Esophagus squamous epithelium (tissue), 5 donors: ENCODE measurements at regions not wholly inside any gene's neighbourhood (a gene's known extent, or its start where the extent isn't known, plus 50 kb on each side); places are given as distances from the start of the nearest gene placed in this dataset.

Source experiments
- DNase-seq: peaks from one replicate; lab custom pipeline; 2025; lab: John Stamatoyannopoulos, UW
- H3K27ac ChIP-seq, 4 donors: fragments of 200-600 bp; sonication (generic); one replicate each; pipeline ENCODE4 v1.5.1; 2016 to 2019; ENCODE audit warnings: mild to moderate bottlenecking in 1 of 4
- H3K27me3 ChIP-seq, 4 donors: fragments of 200-600 bp; sonication (generic); 1 replicate in 3 of 4; 2 replicates in 1 of 4; pipeline versions ENCODE4 v1.5.1 to v1.6.0; 2017 to 2021; ENCODE audit warnings: antibody characterized with exemption in 1 of 4
- H3K36me3 ChIP-seq, 3 donors: fragments of 200-600 bp; sonication (generic); one replicate each; pipeline ENCODE4 v1.5.1; 2016 to 2019
- H3K4me1 ChIP-seq, 3 donors: fragments of 200-600 bp; sonication (generic); one replicate each; pipeline ENCODE4 v1.5.1; 2017 to 2019
- H3K4me3 ChIP-seq, 4 donors: fragments of 200-600 bp; sonication (generic); 1 replicate in 3 of 4; 2 replicates in 1 of 4; pipeline ENCODE4 v1.5.1; 2016 to 2019; ENCODE audit warnings: mild to moderate bottlenecking in 2 of 4, moderate library complexity in 1 of 4
- H3K9me3 ChIP-seq, 3 donors: fragments of 200-600 bp; sonication (generic); one replicate each; pipeline ENCODE4 v1.5.1; 2016 to 2019
- CTCF ChIP-seq, 6 experiments: fragments of 450-650 bp in 4 of 6; fragments of 200-600 bp in 2 of 6; sonication (generic) in 2 of 6; IDR thresholded peaks; one replicate each; pipeline ENCODE4 v1.5.1; 2016 to 2019; ENCODE audit warnings: antibody characterized with exemption in 6 of 6, mild to moderate bottlenecking in 4 of 6, moderate library complexity in 4 of 6
- POLR2A ChIP-seq, 4 donors: fragments of 450-650 bp; IDR thresholded peaks; one replicate each; pipeline ENCODE4 v1.6.1; 2017; ENCODE audit warnings: antibody characterized with exemption in 4 of 4, mild to moderate bottlenecking in 4 of 4, moderate library complexity in 3 of 4
- WGBS, 2 donors: methylation state at CpG; one replicate each; pipeline ENCODE4 v1.1.5; 2018; 5-methylcytosine and 5-hydroxymethylcytosine counted together
- intact Hi-C: fragments of 100-400 bp; cut with DNase I; formaldehyde crosslinking; loops from one replicate; pipeline ENCODE4 v1.15.0; 2022
- donor health status: DM: yes; HTN: yes; CAD: no.

DNA sequence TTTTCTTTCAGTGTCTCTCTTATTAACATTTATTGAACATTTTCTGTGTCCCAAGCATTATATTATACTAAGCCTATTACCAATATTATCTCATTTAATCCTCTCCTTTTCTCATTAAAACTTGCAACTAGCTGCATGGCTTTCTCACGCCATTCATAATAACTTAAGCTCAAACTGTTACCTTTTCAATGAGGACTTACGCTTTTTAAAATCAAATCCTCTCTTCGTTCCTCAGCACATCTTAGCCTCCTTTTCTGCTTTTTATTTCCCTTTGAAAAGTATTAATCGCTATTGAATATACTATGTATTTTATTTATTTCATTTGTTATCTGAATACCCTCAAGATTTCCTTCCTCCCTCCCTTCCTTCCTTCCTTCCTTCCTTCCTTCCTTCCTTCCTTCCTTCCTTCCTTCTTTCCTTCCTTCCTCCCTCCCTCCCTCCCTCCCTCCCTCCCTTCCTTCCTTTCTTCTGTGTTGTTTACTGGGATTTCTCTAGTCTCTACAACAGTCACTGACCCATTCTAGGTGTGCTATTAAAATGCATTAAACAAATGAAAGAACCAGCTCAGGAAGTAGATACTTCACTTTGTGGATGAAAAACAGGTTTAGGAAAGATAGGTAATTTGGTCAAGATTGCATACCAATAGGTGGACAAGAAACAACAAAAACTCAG, 294.1 kb upstream of the TUT7 start:
- Histone ChIP-seq H3K9me3 (no peaks in the 10 kb centered on the region), H3K4me1 (no peaks in the 10 kb centered on the region), H3K27me3 (peaks cover 0 to 22% (median 0%) of the 10 kb centered on the region in 4 donors), H3K36me3 (no peaks in the 10 kb centered on the region), H3K27ac (no peak overlapping the region), H3K4me3 (no peak overlapping the region)
- no peak for DNase-seq
- no peak for TF ChIP-seq POLR2A (IDR thresholded peaks at IDR 0.05)
- TF ChIP-seq CTCF (IDR thresholded peaks at IDR 0.05): no peak
- WGBS, 2 donors: 90 to 99% methylated on average over 4 of the region's 4 CpGs
- intact Hi-C loops: no loop called here

DNA sequence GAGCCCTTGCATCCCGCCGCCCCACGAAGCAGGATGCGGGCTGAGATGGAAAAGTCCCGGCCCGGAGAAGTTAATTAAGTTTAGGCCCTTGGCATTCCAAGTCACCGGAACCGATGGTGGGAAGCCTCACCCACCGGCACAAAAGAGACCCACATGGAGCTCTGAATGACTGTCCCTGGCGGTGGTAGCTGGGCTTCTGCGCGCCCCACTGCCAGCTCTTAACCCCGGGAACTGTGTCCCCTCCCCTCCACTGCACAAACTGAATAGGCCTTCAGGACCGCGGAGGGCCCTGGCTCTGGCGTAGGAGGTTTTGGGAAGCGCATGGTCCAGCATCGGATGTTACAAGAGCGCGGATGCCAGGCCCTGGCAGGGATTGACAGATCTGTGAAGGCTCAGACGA, 291.1 kb upstream of the TUT7 start:
- intact Hi-C loops: no loop called here
- peaks cover 0 to 37% (median 0%) of the 10 kb centered on the region in 4 donors for H3K27me3 ChIP-seq

DNA sequence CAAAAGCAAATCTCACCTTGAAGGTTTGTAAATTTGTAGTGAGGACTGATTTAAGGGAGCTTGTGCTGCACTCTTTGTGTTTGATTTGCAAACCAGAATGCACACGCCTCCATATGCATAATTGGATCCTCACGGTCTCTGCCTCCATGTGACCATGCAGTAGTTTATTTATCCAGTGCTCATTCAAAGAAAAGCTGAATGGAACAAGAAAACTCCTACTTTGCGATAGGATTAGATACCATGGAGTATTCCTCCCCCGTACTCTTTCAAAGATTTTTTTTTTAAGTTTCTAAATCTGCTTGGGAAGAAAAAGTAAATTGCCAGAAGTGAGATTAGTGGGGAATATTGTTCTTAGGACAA, 290.4 kb upstream of the TUT7 start:
- H3K36me3 ChIP-seq: no peaks in the 10 kb centered on the region
- no peaks in the 10 kb centered on the region for H3K9me3 ChIP-seq
- peaks cover 0 to 7% (median 0%) of the 10 kb centered on the region in 3 donors for H3K4me1 ChIP-seq
- intact Hi-C loops: no loop called here
- peaks cover 0 to 37% (median 0%) of the 10 kb centered on the region in 4 donors for H3K27me3 ChIP-seq
- DNase-seq: no peak
- no peak overlapping the region for H3K4me3 ChIP-seq
- TF ChIP-seq POLR2A (IDR thresholded peaks at IDR 0.05) (no peak), CTCF (IDR thresholded peaks at IDR 0.05) (no peak)
- H3K27ac ChIP-seq: no peak overlapping the region
- 60 to 87% methylated on average over 4 of the region's 4 CpGs for WGBS, 2 donors

More for the DNA sequence above, 291.1 kb upstream of the TUT7 start:
- Histone ChIP-seq H3K4me3 (no peak overlapping the region), H3K4me1 (peaks cover 0 to 2% (median 0%) of the 10 kb centered on the region in 3 donors), H3K36me3 (no peaks in the 10 kb centered on the region), H3K9me3 (no peaks in the 10 kb centered on the region), H3K27ac (no peak overlapping the region)
- WGBS, 2 donors: 91 to 92% methylated on average over 13 to 17 of the region's 21 CpGs
- TF ChIP-seq CTCF (IDR thresholded peaks at IDR 0.05): no peak
- no peak for TF ChIP-seq POLR2A (IDR thresholded peaks at IDR 0.05)
- no peak for DNase-seq

DNA sequence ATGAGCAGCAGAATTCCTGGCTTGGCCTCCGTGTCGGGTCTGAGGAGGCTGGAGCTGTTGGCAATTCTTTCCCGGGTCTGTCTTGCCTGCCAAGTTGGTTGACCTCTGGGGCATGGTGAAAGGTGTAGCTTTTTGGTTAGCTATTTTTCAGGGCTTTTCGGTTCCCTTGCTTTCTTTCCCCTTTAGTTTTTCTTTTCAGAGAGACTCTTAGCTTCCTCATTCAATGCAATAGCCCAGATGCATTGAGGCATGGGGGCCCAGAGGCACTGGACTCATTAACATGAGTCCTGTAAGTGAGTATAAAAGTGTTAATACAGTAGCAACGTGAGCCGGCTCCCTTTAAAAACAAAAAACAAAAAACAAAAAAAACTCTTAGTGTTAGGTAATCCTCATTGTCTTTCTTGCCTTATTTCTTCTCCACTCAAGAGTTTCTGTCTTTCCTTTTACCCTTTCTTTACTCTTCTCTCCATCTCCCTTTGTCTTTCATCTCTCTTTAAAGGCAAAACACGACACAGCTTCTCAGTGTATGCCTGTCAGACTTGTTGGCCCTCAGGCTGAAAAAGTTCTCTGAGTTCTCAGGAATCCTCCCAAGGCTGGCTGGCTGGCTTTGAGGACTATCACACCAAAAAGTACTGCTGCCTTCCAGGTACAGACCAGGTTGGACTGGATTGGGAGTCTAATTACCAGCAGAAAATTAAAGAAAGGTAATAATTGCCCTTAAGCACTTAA, 289.9 kb upstream of the TUT7 start:
- H3K27me3 ChIP-seq: peaks cover 0 to 37% (median 0%) of the 10 kb centered on the region in 4 donors
- H3K9me3 ChIP-seq: no peaks in the 10 kb centered on the region
- 68 to 74% methylated on average over 7 of the region's 7 CpGs for WGBS, 2 donors
- no peaks in the 10 kb centered on the region for H3K36me3 ChIP-seq
- intact Hi-C loops: no loop called here
- peaks cover 0 to 7% (median 0%) of the 10 kb centered on the region in 3 donors for H3K4me1 ChIP-seq
- TF ChIP-seq CTCF (IDR thresholded peaks at IDR 0.05) (no peak), POLR2A (IDR thresholded peaks at IDR 0.05) (no peak)
- H3K27ac ChIP-seq: no peak overlapping the region
- no peak for DNase-seq
- no peak overlapping the region for H3K4me3 ChIP-seq

- DNase-seq: no peak
- WGBS, 2 donors: 89 to 93% methylated on average over 5 of the region's 5 CpGs
- TF ChIP-seq POLR2A (IDR thresholded peaks at IDR 0.05): no peak
- TF ChIP-seq CTCF (IDR thresholded peaks at IDR 0.05): no peak
- no peaks in the 10 kb centered on the region for H3K36me3 ChIP-seq
- intact Hi-C loops: no loop called here
- no peaks in the 10 kb centered on the region for H3K9me3 ChIP-seq
- peaks cover 0 to 7% (median 0%) of the 10 kb centered on the region in 3 donors for H3K4me1 ChIP-seq
- no peak overlapping the region for H3K27ac ChIP-seq
- H3K4me3 ChIP-seq: no peak overlapping the region
- H3K27me3 ChIP-seq: peaks cover 0 to 44% (median 0%) of the 10 kb centered on the region in 4 donors
Measured at GRCh38 chr9:86642721-86643120, 288.5 kb upstream of the TUT7 start.
